GM06990 (cell line): ENCODE measurements at regions not wholly inside any gene's neighbourhood (a gene's known extent, or its start where the extent isn't known, plus 50 kb on each side); places are given as distances from the start of the nearest gene placed in this dataset.

Experiments
- DNase-seq: peaks from one replicate; pipeline ENCODE4 v3.0.0-alpha.2; 2011; ENCODE audit not compliant: insufficient read length; ENCODE audit errors: extremely low read depth
- H3K27me3 ChIP-seq: replicated peaks from 2 replicates; pipeline ENCODE4 v1.6.0; 2011; ENCODE audit warnings: low read length; ENCODE audit not compliant: control insufficient read depth, insufficient read depth
- H3K36me3 ChIP-seq: 2 replicates; pipeline ENCODE4 v1.5.1; 2011; ENCODE audit warnings: low read length; ENCODE audit not compliant: control insufficient read depth, insufficient read depth
- H3K4me3 ChIP-seq: replicated peaks from 2 replicates; pipeline ENCODE4 v1.5.1; 2011; ENCODE audit warnings: low read depth, mild to moderate bottlenecking, control low read depth, low read length
- CTCF ChIP-seq: IDR thresholded peaks from 2 replicates; pipeline ENCODE4 v1.5.1; 2011; ENCODE audit warnings: low read length, control low read depth, mild to moderate bottlenecking, inconsistent platforms; ENCODE audit not compliant: insufficient read depth, poor library complexity, severe bottlenecking

GRCh38 chr11:91093141-91093540, 870.3 kb upstream of the CHORDC1 start:
- Histone ChIP-seq H3K4me3 (no peak overlapping the region), H3K36me3 (no peaks in the 10 kb centered on the region)
- no peak for TF ChIP-seq CTCF

GRCh38 chr11:91091563-91091962, 868.7 kb upstream of the CHORDC1 start:
- Histone ChIP-seq H3K36me3 (no peaks in the 10 kb centered on the region), H3K27me3 (no peaks in the 10 kb centered on the region), H3K4me3 (no peak overlapping the region)
- no peak for DNase-seq
- no peak for TF ChIP-seq CTCF

More at GRCh38 chr11:91093141-91093540, 870.3 kb upstream of the CHORDC1 start:
- DNase-seq, result no peak
- H3K27me3 ChIP-seq, result no peaks in the 10 kb centered on the region

- TF ChIP-seq CTCF, result no peak
- DNase-seq, result no peak
- no peak overlapping the region for H3K4me3 ChIP-seq
These were observed 863.2 kb upstream of the CHORDC1 start for GRCh38 chr11:91086028-91086427.

GRCh38 chr11:91082255-91082654, 859.4 kb upstream of the CHORDC1 start:
- Histone ChIP-seq H3K27me3 (no peaks in the 10 kb centered on the region), H3K4me3 (no peak overlapping the region), H3K36me3 (no peaks in the 10 kb centered on the region)
- no peak for DNase-seq
- no peak for TF ChIP-seq CTCF

More at GRCh38 chr11:91086028-91086427, 863.2 kb upstream of the CHORDC1 start:
- Histone ChIP-seq H3K36me3 (no peaks in the 10 kb centered on the region), H3K27me3 (no peaks in the 10 kb centered on the region)

- DNase-seq, result no peak
- Histone ChIP-seq H3K27me3 (no peaks in the 10 kb centered on the region), H3K4me3 (no peak overlapping the region), H3K36me3 (no peaks in the 10 kb centered on the region)
- TF ChIP-seq CTCF, result no peak
These were observed 858.7 kb upstream of the CHORDC1 start for GRCh38 chr11:91081440-91082043.

- H3K27me3 ChIP-seq, result no peaks in the 10 kb centered on the region
- H3K36me3 ChIP-seq, result no peaks in the 10 kb centered on the region
- DNase-seq, result no peak
- no peak for TF ChIP-seq CTCF
- H3K4me3 ChIP-seq, result no peak overlapping the region
These were observed 855.4 kb upstream of the CHORDC1 start for GRCh38 chr11:91078221-91078620.
